Right lobe of liver (tissue), 6 donors: ENCODE measurements at regions not wholly inside any gene's neighbourhood (a gene's known extent, or its start where the extent isn't known, plus 50 kb on each side); places are given as distances from the start of the nearest gene placed in this dataset.

Source experiments
- ATAC-seq, 4 donors: fragments of 200-7000 bp; cut with Tn5 transposase; one replicate each; pipeline ENCODE4 v1.9.1; 2020; ENCODE audit warnings: mild to moderate bottlenecking in 4 of 4, moderate library complexity in 4 of 4
- DNase-seq, 3 donors: peaks; one replicate each; pipeline ENCODE4 v3.0.0-alpha.2; 2020
- H3K27ac ChIP-seq, 3 donors: fragments of 200-600 bp; one replicate each; pipeline ENCODE4 v1.8.0; 2022
- H3K27me3 ChIP-seq, 2 donors: fragments of 200-600 bp; one replicate each; pipeline ENCODE4 v1.8.0; 2022
- H3K36me3 ChIP-seq, 4 donors: fragments of 200-600 bp; sonication (generic) in 1 of 4; one replicate each; pipeline versions ENCODE4 v1.5.1 to v1.8.0; 2017 to 2022; ENCODE audit warnings: control low read depth in 1 of 4
- H3K4me1 ChIP-seq, 4 donors: fragments of 200-600 bp; sonication (generic) in 1 of 4; one replicate each; pipeline versions ENCODE4 v1.5.1 to v1.8.0; 2017 to 2022; ENCODE audit warnings: control low read depth in 1 of 4
- H3K4me3 ChIP-seq, 3 donors: fragments of 200-600 bp; one replicate each; pipeline ENCODE4 v1.8.0; 2022
- H3K9me3 ChIP-seq, 4 donors: fragments of 200-600 bp; sonication (generic) in 1 of 4; one replicate each; pipeline versions ENCODE4 v1.5.1 to v1.8.0; 2017 to 2022; ENCODE audit warnings: control low read depth in 1 of 4
- CTCF ChIP-seq, 4 donors: fragments of 200-600 bp in 3 of 4; fragments of 450-650 bp in 1 of 4; IDR thresholded peaks; one replicate each; pipeline versions ENCODE4 v1.5.1 to v1.8.0; 2016 to 2022; ENCODE audit warnings: antibody characterized with exemption in 4 of 4, mild to moderate bottlenecking in 2 of 4
- POLR2A ChIP-seq: fragments of 450-650 bp; IDR thresholded peaks from one replicate; pipeline ENCODE4 v1.6.1; 2017; ENCODE audit warnings: antibody characterized with exemption, mild to moderate bottlenecking
- WGBS: methylation state at CpG from one replicate; pipeline ENCODE4 v1.1.6; 2018; ENCODE audit warnings: low coverage, low lambda C conversion rate; ENCODE audit not compliant: insufficient coverage; ENCODE audit errors: missing lambda C conversion rate; 5-methylcytosine and 5-hydroxymethylcytosine counted together
- intact Hi-C, 2 donors: fragments of 100-400 bp; cut with DNase I; formaldehyde crosslinking; loops; one replicate each; pipeline versions ENCODE4 v1.11.2 to v1.14.1; 2022
- donor health status: DM: no; HTN: yes; CAD: no.
- donor health status: DM: no; HTN: no; CAD: no.
- donor health status: DM: no; HTN: no; CAD: no.
- donor health status: DM: no; HTN: yes; CAD: no.
- donor health status: DM: no; HTN: yes; CAD: no.

DNA sequence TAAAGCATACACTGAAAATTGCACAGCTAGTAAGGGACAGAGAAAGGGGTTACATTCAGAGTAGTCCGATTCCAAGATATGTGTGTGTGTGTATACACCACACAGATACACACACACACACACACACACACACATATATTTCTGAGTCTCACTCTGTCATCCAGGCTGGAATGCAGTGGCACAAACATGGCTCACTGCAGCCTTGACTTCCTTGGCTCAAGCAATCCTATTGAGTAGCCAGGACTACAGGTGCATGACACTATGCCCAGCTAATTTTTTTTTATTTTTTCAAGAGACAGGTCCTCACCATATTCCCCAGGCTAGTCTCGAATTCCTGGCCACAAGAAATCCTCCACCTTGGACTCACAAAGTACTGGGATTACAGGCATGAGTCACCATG lies 68.1 kb upstream of the ITPRID2 start:
- intact Hi-C loops: no loop called here
- no peak for ATAC-seq

DNA sequence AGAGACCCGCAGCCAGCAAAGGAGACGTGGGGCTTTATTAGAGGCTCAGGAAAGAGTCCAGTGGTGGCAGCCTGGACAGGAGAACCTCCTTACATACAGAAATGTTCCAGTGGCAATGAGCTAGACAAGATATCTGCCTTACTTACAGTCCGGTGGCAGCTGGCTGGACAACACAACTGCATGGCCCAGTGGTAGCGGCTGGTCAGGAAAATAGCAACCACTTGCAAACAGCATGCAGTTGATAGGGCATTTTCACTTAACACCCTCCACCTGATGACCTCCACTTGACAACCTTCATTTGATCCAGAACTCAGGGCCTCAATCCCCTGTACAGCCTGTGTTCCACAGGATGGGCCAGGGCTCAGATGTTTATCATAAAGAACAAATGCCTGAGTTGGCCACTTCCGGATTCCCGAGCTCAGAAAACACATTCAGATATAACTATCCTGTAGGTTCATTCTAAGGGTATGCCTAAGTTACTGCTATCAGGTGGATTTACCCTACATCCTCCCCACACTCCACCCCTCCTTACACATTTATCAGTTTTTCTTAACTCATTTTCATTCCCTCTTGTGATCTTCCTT lies 63.3 kb upstream of the ITPRID2 start:
- Histone ChIP-seq H3K9me3 (no peaks in the 10 kb centered on the region), H3K4me1 (no peaks in the 10 kb centered on the region), H3K4me3 (no peak overlapping the region), H3K27me3 (no peaks in the 10 kb centered on the region), H3K36me3 (no peaks in the 10 kb centered on the region), H3K27ac (no peak overlapping the region)
- ATAC-seq (no peak), DNase-seq (no peak)
- intact Hi-C loops: no loop called here
- WGBS: 76% methylated on average over 4 of the region's 6 CpGs
- TF ChIP-seq POLR2A (no peak), CTCF (IDR thresholded peaks at IDR 0.05) (no peak)

More for the DNA sequence above, 68.1 kb upstream of the ITPRID2 start:
- Histone ChIP-seq H3K27ac (no peak overlapping the region), H3K9me3 (no peaks in the 10 kb centered on the region), H3K36me3 (no peaks in the 10 kb centered on the region), H3K27me3 (no peaks in the 10 kb centered on the region), H3K4me3 (no peak overlapping the region), H3K4me1 (no peaks in the 10 kb centered on the region)
- TF ChIP-seq CTCF (IDR thresholded peaks at IDR 0.05): no peak
- no peak for TF ChIP-seq POLR2A
- no peak for DNase-seq
- WGBS: 60% methylated on average over 2 of the region's 2 CpGs

GRCh38 chr2:181829230-181829629 lies 62.3 kb upstream of the ITPRID2 start:
- H3K4me1 ChIP-seq: no peaks in the 10 kb centered on the region
- no peak overlapping the region for H3K4me3 ChIP-seq
- no peaks in the 10 kb centered on the region for H3K9me3 ChIP-seq
- no peaks in the 10 kb centered on the region for H3K36me3 ChIP-seq
- ATAC-seq: no peak
- WGBS: no CpG with 5 or more reads among the region's 1 CpG
- DNase-seq: no peak
- intact Hi-C loops: no loop called here
- no peak overlapping the region for H3K27ac ChIP-seq
- no peaks in the 10 kb centered on the region for H3K27me3 ChIP-seq
- no peak for TF ChIP-seq POLR2A

GRCh38 chr2:181832015-181832414 lies 59.5 kb upstream of the ITPRID2 start:
- H3K27me3 ChIP-seq: no peaks in the 10 kb centered on the region
- H3K9me3 ChIP-seq: no peaks in the 10 kb centered on the region
- no peak for DNase-seq
- TF ChIP-seq CTCF (IDR thresholded peaks at IDR 0.05): no peak
- TF ChIP-seq POLR2A: no peak
- H3K4me3 ChIP-seq: no peak overlapping the region
- no peak overlapping the region for H3K27ac ChIP-seq
- no peaks in the 10 kb centered on the region for H3K36me3 ChIP-seq
- ATAC-seq: no peak
- 48% methylated on average over 4 of the region's 4 CpGs for WGBS
- H3K4me1 ChIP-seq: no peaks in the 10 kb centered on the region
- intact Hi-C loops: no loop called here

DNA sequence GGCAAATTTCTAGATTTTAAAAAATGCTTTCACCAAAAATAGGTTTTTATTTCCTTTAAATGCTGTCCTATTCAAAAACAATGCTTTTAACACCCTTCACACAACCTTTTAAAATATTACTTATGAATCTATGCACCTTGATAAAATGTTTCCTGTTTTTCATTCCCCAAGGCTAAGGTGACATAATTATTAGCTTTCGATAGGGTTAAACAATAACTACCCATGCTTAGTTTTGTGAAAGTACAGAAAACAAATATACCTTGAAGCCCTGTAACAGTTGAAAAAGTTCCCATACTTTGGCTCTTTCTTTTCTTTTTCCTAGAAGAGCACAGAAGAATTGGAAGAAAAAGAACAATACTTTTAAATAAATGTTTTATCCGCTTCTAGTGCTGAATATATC lies 54.9 kb upstream of the ITPRID2 start:
- intact Hi-C loops: no loop called here
- ATAC-seq: peak in 1 of 4 donors; percentile 18
- no peaks in the 10 kb centered on the region for H3K4me1 ChIP-seq

More for the DNA sequence above, 54.9 kb upstream of the ITPRID2 start:
- no peaks in the 10 kb centered on the region for H3K27me3 ChIP-seq
- no peak for DNase-seq
- no peak overlapping the region for H3K4me3 ChIP-seq
- H3K9me3 ChIP-seq: no peaks in the 10 kb centered on the region
- H3K36me3 ChIP-seq: no peaks in the 10 kb centered on the region
- no peak overlapping the region for H3K27ac ChIP-seq
- TF ChIP-seq CTCF (IDR thresholded peaks at IDR 0.05): no peak
- no peak for TF ChIP-seq POLR2A
- WGBS: 65% methylated on average over 2 of the region's 2 CpGs
